GM23248 (cell line): ENCODE measurements at regions not wholly inside any gene's neighbourhood (a gene's known extent, or its start where the extent isn't known, plus 50 kb on each side); places are given as distances from the start of the nearest gene placed in this dataset.
"Not testable (repeated sequence)": the region's sequence is repeated elsewhere in the genome, so short reads cannot be mapped to it uniquely, and the experiment has no call there.

Experiments
- DNase-seq: peaks from one replicate; pipeline ENCODE4 v3.0.0-alpha.2; 2015
- H2AFZ ChIP-seq: fragments of 200-600 bp; sonication (generic); 2 replicates; pipeline ENCODE4 v1.6.1; 2016; ENCODE audit warnings: antibody characterized with exemption
- H3F3A ChIP-seq: fragments of 200-600 bp; sonication (generic); 2 replicates; pipeline ENCODE4 v1.6.1; 2016; ENCODE audit warnings: mild to moderate bottlenecking, antibody characterized with exemption, mixed run types; ENCODE audit not compliant: insufficient read depth
- H3K27ac ChIP-seq: fragments of 200-600 bp; sonication (generic); 2 replicates; pipeline ENCODE4 v1.5.1; 2016; ENCODE audit warnings: mild to moderate bottlenecking
- H3K27me3 ChIP-seq: fragments of 200-600 bp; sonication (generic); replicated peaks from 2 replicates; pipeline ENCODE4 v1.6.1; 2016; ENCODE audit warnings: mild to moderate bottlenecking; ENCODE audit not compliant: insufficient read depth
- H3K36me3 ChIP-seq: fragments of 200-600 bp; sonication (generic); 2 replicates; pipeline ENCODE4 v1.6.1; 2016; ENCODE audit warnings: low read depth, mild to moderate bottlenecking
- H3K4me1 ChIP-seq: fragments of 200-600 bp; sonication (generic); 2 replicates; pipeline ENCODE4 v1.6.1; 2016; ENCODE audit warnings: mild to moderate bottlenecking; ENCODE audit not compliant: insufficient read depth
- H3K4me2 ChIP-seq: fragments of 200-600 bp; sonication (generic); one replicate; pipeline ENCODE4 v1.6.1; 2016; ENCODE audit warnings: mild to moderate bottlenecking; ENCODE audit not compliant: unreplicated experiment
- H3K4me3 ChIP-seq: fragments of 200-600 bp; sonication (generic); 2 replicates; pipeline ENCODE4 v1.5.1; 2016; ENCODE audit warnings: mild to moderate bottlenecking
- H3K79me2 ChIP-seq: fragments of 200-600 bp; sonication (generic); 2 replicates; pipeline ENCODE4 v1.6.1; 2016; ENCODE audit warnings: mild to moderate bottlenecking; ENCODE audit not compliant: insufficient read depth
- H3K9ac ChIP-seq: fragments of 200-600 bp; sonication (generic); 2 replicates; pipeline ENCODE4 v1.6.1; 2016; ENCODE audit warnings: mild to moderate bottlenecking
- H3K9me2 ChIP-seq: fragments of 200-600 bp; sonication (generic); 2 replicates; pipeline ENCODE4 v1.6.1; 2016; ENCODE audit warnings: mixed run types, mild to moderate bottlenecking, moderate library complexity; ENCODE audit not compliant: insufficient read depth
- H3K9me3 ChIP-seq: fragments of 200-600 bp; sonication (generic); one replicate; pipeline ENCODE4 v1.6.1; 2017; ENCODE audit warnings: low read depth
- H4K20me1 ChIP-seq: fragments of 200-600 bp; sonication (generic); 2 replicates; pipeline ENCODE4 v1.6.0; 2016; ENCODE audit not compliant: insufficient read depth
- EZH2 ChIP-seq: fragments of 200-600 bp; sonication (generic); IDR thresholded peaks from 2 replicates; pipeline ENCODE4 v1.6.1; 2018; ENCODE audit warnings: antibody characterized with exemption, mild to moderate bottlenecking; ENCODE audit not compliant: insufficient read depth, poor library complexity, severe bottlenecking
- EZH2phosphoT487 ChIP-seq: fragments of 200-600 bp; sonication (generic); IDR thresholded peaks from 2 replicates; pipeline ENCODE4 v1.6.1; 2018; ENCODE audit warnings: antibody characterized with exemption, moderate library complexity, mild to moderate bottlenecking, low read depth; ENCODE audit not compliant: insufficient read depth
- WGBS, 2 experiments: methylation state at CpG; one replicate each; pipeline ENCODE4 v1.1.6; 2015 to 2017; ENCODE audit warnings: low lambda C conversion rate in 2 of 2, low coverage in 1 of 2; ENCODE audit errors: missing lambda C conversion rate in 2 of 2; 5-methylcytosine and 5-hydroxymethylcytosine counted together
- in situ Hi-C: fragments of 300-500 bp; cut with MboI; formaldehyde crosslinking; loops from 2 replicates; pipeline ENCODE4 v1.15.0; 2020

DNA sequence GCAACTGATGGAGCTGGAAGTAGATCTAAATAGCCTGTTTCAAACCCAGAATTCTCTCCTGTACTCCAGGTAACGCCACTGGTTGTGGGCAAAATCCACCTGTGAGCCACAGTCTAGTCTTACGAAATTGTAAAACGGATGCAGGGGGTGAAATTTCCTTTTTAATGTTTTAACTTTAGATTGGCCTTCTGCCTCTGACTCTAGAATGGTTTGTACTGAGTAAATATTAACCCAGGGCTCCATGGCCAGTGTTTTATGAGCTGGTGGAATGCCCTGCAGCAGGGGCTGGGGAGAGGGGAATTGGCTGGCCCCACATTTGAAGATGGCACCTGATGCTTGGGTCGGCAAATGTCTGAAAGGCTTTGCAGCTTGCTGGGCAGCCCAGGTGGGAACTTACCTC, 156.6 kb downstream of the MYCN start:
- Histone ChIP-seq H3K9me2 (no peaks in the 10 kb centered on the region), H3F3A (no peaks in the 10 kb centered on the region), H3K4me3 (no peak overlapping the region), H3K36me3 (no peaks in the 10 kb centered on the region), H3K4me1 (no peaks in the 10 kb centered on the region), H3K27me3 (no peaks in the 10 kb centered on the region), H3K79me2 (no peaks in the 10 kb centered on the region), H3K27ac (no peak overlapping the region), H3K9ac (no peak overlapping the region), H3K9me3 (no peaks in the 10 kb centered on the region), H4K20me1 (no peaks in the 10 kb centered on the region), H2AFZ (no peak overlapping the region), H3K4me2 (no peak overlapping the region)
- DNase-seq, result no peak
- TF ChIP-seq EZH2 (no peak), EZH2phosphoT487 (no peak)
- WGBS, 2 experiments, result 28 to 31% methylated on average over 4 of the region's 4 CpGs
- in situ Hi-C loops, result no loop called here

DNA sequence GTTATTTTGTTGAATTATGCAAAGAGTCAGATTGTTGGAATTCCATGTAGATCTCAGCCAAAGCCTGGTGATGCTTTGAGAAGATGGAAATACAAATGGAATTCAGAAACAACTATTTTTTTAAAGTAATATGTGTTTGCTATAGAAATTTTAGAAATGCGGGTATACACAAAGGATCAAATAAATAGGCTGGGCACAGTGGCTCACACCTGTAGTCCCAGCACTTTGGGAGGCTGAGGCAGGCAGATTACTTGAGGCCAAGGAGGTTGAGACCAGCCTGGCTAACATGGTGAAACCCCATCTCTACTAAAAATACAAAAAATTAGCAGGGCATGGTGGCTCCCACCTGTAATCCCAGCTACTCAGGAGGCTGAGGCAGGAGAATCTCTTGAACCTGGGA, 155.1 kb downstream of the MYCN start:
- H3K79me2 ChIP-seq, result not testable (repeated sequence)

DNA sequence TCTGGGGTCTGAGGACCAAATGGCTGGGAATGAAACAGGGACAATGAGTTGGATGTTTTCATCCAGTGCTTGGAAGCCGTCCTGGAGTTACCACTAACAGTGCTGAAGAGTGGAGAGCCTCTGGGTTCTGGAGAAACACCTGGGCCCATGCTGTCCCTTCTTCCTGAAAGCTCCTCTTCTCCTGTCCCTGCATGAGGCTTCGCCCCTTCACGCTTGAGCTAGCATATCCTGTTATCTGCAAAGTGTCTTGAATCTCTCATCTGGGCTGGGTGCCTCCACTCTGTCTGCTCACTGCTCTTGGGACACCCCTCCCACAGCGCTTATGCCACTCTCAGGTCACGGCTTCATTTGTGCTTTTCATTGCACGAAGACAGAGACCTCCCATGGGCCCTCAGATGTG, 154.5 kb downstream of the MYCN start:
- Histone ChIP-seq H3K9ac (no peak overlapping the region), H3K36me3 (no peaks in the 10 kb centered on the region), H3K4me2 (no peak overlapping the region), H3K9me3 (no peaks in the 10 kb centered on the region), H3K4me3 (no peak overlapping the region), H4K20me1 (no peaks in the 10 kb centered on the region), H3K4me1 (no peaks in the 10 kb centered on the region), H3K27ac (no peak overlapping the region), H3K79me2 (no peaks in the 10 kb centered on the region), H3K9me2 (no peaks in the 10 kb centered on the region), H3F3A (no peaks in the 10 kb centered on the region), H2AFZ (no peak overlapping the region), H3K27me3 (no peaks in the 10 kb centered on the region)
- WGBS, 2 experiments, result 29 to 32% methylated on average over 6 of the region's 6 CpGs
- in situ Hi-C loops, result no loop called here
- TF ChIP-seq EZH2phosphoT487, result no peak
- TF ChIP-seq EZH2, result no peak
- no peak for DNase-seq

More for the DNA sequence above, 155.1 kb downstream of the MYCN start:
- 0 to 7% methylated on average over 1 of the region's 1 CpG for WGBS, 2 experiments
- H4K20me1 ChIP-seq, H3F3A ChIP-seq, H3K27me3 ChIP-seq, in situ Hi-C loops, H3K27ac ChIP-seq, H3K4me1 ChIP-seq, H3K9me2 ChIP-seq, H3K4me3 ChIP-seq, H2AFZ ChIP-seq, DNase-seq, H3K9ac ChIP-seq, H3K9me3 ChIP-seq, H3K4me2 ChIP-seq, H3K36me3 ChIP-seq: not testable (repeated sequence)

DNA sequence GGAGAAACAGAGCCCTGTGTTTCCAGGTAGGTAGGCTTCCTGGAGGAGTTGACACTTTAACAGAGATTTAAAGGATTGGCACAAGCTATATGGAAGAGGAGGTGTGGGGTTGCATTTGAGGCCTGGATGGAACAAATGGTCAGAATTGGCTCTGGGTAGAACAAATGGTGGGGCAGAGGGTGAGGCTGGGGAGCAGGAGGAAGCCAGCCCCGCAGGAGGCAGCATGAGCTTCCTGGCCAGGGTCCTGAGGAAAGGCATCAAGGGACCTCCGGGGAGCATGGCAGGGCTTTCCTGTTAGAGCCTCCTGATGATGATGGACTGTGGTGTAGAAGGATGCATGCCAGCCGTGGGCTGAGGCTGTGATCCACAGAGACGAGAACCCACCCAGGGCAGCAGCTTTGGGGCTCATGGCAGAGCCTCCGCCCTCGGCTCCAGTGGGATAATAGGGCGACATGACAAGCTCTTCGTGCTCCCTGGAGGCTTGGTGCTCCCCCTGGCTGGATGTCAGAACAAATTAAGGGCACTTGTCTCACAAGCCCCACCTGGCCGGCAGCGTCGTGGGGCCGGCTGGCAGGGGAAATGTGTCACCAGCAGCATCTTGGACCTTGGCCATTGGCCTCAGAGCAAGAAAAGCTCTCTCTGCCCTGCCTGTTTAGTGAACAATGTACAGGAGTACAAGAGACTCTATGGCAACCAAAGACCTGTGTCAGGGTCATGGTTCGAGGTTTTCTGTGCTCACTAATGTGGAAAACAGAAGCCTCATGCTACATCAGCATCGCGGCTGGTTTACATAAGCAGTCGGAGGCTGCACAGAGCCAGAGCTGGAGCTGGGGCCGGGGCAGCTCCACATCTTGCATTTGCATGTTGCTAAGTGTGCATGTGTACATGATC, 153.5 kb downstream of the MYCN start:
- DNase-seq, result no peak
- H3F3A ChIP-seq, result no peaks in the 10 kb centered on the region
- in situ Hi-C loops, result no loop called here
- no peaks in the 10 kb centered on the region for H3K79me2 ChIP-seq
- no peaks in the 10 kb centered on the region for H3K27me3 ChIP-seq
- TF ChIP-seq EZH2 (no peak), EZH2phosphoT487 (no peak)
- H4K20me1 ChIP-seq, result no peaks in the 10 kb centered on the region
- WGBS, 2 experiments, result 5 to 11% methylated on average over 17 of the region's 17 CpGs
- no peak overlapping the region for H3K4me2 ChIP-seq
- H3K4me1 ChIP-seq, result no peaks in the 10 kb centered on the region
- H3K9me3 ChIP-seq, result no peaks in the 10 kb centered on the region
- H3K27ac ChIP-seq, result no peak overlapping the region
- no peaks in the 10 kb centered on the region for H3K9me2 ChIP-seq
- no peaks in the 10 kb centered on the region for H3K36me3 ChIP-seq
- no peak overlapping the region for H3K9ac ChIP-seq
- no peak overlapping the region for H3K4me3 ChIP-seq
- H2AFZ ChIP-seq, result no peak overlapping the region
